G401 (cell line): ENCODE measurements at regions not wholly inside any gene's neighbourhood (a gene's known extent, or its start where the extent isn't known, plus 50 kb on each side); places are given as distances from the start of the nearest gene placed in this dataset.

Experiments used
- DNase-seq: peaks from one replicate; pipeline ENCODE4 v3.0.0-alpha.2; 2015; ENCODE audit warnings: low spot score
- in situ Hi-C: cut with HindIII; loops from 2 replicates; pipeline ENCODE4 v1.10.0; 2016; ENCODE audit warnings: low sequenced_read_pairs, mixed read lengths

DNA sequence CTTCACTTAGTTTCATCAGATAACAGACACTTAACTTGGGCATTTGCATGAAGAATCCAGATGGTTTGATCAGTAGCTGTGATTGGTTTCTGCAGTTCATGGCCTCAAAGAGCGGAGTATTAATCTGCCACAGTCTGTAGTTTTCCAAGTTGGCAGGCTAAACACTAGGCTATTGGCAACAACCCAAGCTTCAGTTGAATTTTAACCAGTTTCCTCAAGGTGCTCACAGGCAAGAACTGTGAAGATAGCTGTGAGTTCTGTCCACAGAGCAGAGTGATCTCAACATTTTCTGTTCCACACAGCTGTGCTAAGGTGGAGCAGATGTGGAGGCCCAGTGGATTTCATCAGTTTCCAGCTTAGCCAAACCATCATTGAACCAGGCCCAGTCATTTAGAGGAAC lies 469.5 kb upstream of the LINC00305 start:
- in situ Hi-C loops = no loop called here

GRCh38 chr18:64615021-64615420 lies 466.1 kb upstream of the LINC00305 start:
- in situ Hi-C loops = no loop called here
- no peak for DNase-seq

More for the DNA sequence above, 469.5 kb upstream of the LINC00305 start:
- DNase-seq = peak; percentile 39

DNA sequence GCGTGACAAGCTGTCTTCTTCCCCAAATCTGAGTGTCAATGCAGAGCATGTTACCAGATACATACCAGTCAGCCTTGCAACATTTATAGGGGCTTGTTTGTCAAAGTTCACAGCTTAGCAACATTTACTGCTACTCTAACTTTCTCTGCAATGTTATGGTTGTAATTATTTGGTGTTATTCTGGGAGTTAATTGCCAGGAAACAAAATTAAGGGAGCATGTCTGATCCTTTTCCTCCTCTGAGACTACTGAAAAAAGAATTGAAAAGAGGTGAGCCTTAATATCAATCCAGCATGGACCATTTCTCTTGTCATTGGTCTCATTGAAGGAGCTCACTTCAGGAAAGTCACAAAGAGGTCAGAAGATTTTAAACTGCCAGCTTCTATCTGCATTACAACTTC lies 465.6 kb upstream of the LINC00305 start:
- no peak for DNase-seq
- in situ Hi-C loops = no loop called here

DNA sequence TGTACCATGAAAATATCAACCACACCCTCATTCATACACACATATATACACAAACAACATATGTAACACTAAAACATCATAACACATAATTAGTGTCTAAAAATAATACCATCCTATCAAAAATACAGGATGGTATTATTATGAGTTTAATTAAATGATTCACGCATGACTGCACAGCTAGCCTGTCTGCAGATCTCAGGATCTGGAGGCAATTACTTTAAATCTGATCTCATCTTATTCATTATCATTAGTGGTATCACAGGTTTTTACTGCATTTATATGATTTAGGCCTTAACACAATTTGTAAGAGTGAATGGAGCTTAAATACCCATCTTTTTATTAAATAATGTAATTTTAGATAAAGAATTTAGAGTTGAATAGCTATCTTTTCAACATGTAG lies 443.4 kb upstream of the LINC00305 start:
- no peak for DNase-seq
- in situ Hi-C loops = no loop called here

GRCh38 chr18:64589000-64589399 lies 440.1 kb upstream of the LINC00305 start:
- in situ Hi-C loops = no loop called here
- DNase-seq = no peak

DNA sequence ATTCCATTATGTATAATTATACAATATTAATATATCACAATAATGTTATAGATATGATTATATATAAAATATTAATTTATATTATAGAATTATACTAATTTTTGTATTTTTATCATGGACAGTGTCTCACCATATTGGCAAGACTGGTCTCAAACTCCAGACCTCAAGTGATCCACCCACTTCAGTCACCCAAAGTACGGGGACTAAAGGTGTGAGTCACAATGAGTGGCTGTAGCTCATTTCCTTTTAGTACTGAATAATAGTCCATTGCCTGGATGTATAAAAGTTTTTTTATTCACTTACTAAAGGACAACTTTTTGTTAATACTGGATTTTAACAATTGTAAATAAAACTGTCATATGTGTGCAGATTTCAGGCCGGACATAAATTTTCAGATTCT lies 417.6 kb upstream of the LINC00305 start:
- in situ Hi-C loops = no loop called here
- DNase-seq = no peak

DNA sequence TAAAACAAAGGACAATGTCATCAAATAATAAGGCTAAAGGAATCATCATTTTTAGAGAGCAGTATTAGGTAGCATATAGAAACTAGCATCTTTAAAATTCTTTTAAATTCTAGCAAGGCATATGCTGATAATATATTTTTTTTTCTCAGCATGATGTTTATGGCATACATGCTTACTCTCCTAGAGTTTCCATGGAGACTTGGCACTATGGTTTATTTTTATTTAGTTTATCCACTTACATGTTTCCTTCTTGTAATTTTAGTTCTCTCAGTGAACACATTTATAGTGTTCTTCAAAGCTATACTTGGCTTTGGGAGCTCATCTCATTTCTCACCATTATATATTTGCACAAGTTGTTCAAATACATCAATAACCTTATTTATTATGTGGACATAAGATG lies 413.8 kb upstream of the LINC00305 start:
- DNase-seq = no peak
- in situ Hi-C loops = no loop called here

DNA sequence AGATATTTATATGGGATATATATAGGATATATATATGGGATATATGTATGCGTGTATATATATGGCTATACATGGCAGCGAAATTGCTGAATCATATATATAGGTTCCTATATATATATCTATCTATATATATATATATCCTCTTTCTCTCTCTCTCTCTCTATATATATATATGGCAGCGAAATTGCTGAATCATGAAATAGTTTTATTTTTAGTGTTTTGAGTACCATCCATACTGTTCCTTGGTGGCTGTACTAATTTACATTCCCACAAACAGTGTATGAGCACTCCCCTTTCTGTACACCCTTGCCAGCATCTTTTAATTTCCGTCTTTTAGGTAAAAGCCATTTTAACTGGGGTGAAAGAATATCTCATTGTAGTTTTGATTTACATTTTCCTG lies 397.6 kb upstream of the LINC00305 start:
- no peak for DNase-seq
- in situ Hi-C loops = no loop called here

DNA sequence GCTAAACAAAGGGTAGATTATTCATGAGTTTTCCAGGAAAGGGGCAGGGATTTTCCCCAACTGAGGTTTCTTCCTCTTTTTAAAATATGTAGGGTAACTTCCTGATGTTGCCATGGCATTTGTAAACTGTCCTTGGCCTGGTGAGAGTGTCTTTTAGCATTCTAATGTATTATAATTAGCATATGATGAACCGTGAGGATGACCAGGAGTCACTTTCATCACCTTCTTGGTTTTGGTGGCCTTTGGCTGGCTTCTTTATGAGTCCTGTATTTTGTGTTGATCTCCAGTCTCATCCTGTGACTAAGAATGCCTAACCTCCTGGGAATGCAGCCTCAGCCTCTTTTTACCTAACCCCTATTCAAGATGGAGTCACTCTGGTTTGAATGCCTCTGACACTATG lies 391.0 kb upstream of the LINC00305 start:
- DNase-seq = no peak
- in situ Hi-C loops = no loop called here

DNA sequence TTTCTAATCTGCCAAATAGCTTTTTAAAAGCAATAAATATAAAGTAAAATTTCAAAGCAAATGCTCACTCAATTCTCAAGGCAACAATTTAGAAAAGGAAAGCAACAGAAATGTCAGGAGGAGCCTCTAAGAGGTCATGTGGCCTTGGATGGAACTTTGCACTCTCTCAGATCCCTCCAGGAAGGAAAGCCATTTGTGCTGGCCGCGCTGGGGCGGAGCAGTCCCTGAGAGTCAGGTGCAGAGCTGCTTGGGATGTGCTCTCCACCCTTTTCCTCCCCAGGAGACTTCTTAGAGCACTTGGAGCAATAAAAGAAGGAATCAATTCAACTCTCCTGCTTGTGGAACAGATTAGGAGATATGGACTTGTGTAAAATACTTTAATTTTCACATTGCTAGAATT lies 379.8 kb upstream of the LINC00305 start:
- no peak for DNase-seq
- in situ Hi-C loops = no loop called here

DNA sequence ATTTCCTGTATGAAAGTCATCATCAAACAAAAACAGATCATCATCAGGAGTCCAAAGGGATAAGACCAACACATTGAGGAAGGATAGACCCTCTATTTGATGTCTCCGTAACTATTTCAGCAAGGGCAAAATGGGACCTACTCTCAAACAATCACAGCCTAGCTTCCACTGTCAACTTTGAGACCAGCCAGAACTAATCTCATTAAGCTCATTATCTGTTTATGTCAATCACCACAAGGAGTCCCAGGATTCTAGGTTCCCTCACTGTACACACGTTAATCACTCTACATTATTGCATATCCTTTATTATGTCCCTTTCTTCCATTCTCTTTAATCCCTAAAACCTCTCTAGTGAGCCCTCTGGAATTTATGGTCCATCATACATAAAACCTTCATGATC lies 370.3 kb upstream of the LINC00305 start:
- in situ Hi-C loops = no loop called here
- DNase-seq = no peak

DNA sequence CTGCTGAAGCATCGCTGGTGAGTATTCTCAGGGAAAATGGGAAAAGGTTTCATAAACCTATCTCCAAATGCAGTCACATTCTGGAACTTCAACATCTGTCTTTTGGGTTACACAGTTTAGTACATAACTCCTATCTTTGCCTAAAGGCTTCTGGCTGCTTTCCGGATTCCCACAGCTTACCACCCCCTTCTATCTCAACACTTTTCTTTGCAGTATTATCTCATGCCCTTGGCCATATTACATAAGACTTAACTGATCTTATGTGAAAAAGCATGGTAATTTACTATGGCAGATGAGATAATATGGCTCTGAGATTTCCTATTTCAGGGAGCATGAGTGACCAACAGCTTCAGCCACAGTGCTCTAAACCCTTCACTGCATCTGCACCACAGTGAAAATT lies 369.3 kb upstream of the LINC00305 start:
- DNase-seq = no peak
- in situ Hi-C loops = no loop called here

GRCh38 chr18:64513401-64513800 lies 364.5 kb upstream of the LINC00305 start:
- no peak for DNase-seq
- in situ Hi-C loops = no loop called here

DNA sequence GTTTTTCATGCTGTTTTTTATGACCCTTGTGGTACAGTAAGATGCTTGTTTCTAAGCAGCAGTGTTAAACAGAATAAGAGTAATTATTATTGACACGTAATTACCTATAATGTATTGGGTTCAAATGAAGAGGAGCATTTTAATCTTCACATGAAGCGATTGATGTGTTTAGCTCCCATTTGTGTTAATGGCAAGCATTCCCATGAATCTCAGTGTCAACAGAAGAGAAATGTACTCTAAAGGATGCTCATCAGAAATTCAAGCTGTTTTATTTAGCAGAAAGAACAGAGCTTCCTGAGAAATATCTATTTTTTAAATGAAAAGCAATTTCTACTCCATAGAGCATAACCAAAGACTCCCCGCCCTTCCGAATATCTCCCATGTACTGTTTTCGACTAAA lies 341.3 kb upstream of the LINC00305 start:
- in situ Hi-C loops = no loop called here

GRCh38 chr18:64488698-64489097 lies 339.8 kb upstream of the LINC00305 start:
- in situ Hi-C loops = no loop called here
- no peak for DNase-seq

More for the DNA sequence above, 341.3 kb upstream of the LINC00305 start:
- no peak for DNase-seq

DNA sequence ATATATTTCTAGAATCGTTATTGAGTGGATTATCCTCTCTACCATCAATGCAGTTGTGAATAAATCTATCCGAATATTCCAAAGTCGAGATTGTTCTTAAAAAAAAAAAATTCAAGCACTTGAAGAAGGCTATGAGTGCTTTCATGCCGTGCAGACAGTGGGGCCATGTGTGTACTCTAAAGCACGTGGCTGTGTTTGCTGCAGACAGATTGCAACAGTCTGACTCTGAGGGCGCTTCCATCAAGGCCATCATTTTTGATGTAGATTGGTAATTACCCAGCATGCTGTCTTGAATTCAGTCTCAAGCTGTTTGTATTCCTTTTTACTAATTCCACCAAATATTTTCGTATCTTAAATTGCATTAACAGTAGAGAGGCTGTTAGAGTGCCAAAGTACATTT lies 325.9 kb upstream of the LINC00305 start:
- DNase-seq = no peak
- in situ Hi-C loops = no loop called here

- DNase-seq = no peak
- in situ Hi-C loops = no loop called here
These were observed 325.4 kb upstream of the LINC00305 start for GRCh38 chr18:64474255-64474654.

DNA sequence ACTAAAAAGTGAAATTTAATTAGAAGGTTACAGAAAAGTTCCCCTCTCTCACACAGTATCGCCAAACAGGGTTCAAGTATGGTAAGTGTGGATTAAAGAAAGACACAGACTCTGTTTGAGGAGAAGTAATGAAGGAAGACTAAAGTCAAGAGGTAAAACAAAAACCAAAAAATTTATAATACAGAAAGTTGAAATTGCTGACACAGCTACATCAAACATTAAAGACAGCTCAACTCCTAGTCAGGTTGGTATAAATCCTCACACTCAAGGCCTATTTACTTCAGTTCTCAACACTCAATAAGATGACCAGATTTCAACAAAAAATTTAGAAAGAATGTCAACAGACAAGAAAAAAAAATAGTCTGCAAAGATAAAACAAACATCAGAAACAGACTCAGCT lies 300.5 kb upstream of the LINC00305 start:
- in situ Hi-C loops = no loop called here
- DNase-seq = no peak

DNA sequence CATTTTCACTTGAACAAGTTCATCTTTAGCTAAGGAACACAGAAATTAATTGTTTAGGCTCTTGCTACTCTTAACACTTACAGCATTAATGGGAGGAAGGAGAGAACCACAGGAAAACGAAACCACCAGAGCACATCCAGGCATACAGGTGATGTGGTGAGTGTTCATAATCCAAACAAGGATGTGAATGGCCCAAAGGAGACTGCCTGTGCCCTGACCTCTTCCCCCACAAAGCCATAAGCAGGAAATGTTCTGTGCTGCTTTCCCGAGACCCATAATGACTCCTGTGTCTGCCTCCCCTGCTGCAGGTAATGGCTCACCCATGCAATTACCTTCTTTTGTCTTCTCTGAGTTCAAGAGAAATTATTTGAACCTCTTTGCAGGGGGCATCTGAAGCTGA lies 295.9 kb upstream of the LINC00305 start:
- in situ Hi-C loops = no loop called here
- no peak for DNase-seq

DNA sequence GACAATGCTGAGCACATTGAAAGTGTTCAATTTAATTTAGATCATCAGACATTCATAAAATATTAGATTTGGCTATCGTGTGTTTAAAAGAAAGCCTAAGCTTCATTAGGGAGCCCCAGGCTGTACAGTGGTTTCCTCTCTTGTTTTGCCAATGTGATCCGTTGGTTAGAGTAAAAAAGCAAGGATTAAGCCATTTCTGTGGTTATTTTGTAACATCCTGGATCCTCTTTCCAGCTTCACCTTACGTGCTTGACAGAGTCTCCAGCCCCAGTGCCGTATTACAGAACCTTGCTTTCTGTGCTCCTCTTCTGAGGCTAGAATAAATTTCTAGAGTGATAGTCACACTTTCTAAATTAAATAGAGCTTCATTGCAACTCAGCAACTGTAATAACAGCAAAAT lies 289.3 kb upstream of the LINC00305 start:
- DNase-seq = no peak
- in situ Hi-C loops = no loop called here

- no peak for DNase-seq
- in situ Hi-C loops = no loop called here
These were observed 287.2 kb upstream of the LINC00305 start for GRCh38 chr18:64436111-64436510.

- no peak for DNase-seq
- in situ Hi-C loops = no loop called here
These were observed 270.3 kb upstream of the LINC00305 start for GRCh38 chr18:64419156-64419555.
